ENCODE measurements at regions not wholly inside any gene's neighbourhood (a gene's known extent, or its start where the extent isn't known, plus 50 kb on each side); places are given as distances from the start of the nearest gene placed in this dataset.

DNA sequence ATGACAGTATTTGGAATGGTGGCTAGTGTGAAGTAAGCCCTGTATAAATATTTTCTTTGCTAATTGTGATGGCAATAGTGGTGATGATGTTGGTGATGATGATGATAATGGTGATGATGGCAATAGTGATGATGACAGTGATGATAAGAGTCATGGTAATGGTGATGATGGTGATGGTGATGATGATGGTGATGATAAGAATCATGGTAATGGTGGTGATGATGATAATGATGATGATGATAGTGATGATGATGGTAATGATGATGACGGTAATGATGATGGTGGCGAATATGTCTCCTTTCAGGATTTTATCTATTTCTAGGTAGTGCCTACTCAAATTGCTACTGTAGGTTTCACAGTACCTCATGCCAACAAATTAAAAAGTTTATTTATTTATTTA is 205.4 kb downstream of the GALR1 start:
- DNase-seq = no peak

DNA sequence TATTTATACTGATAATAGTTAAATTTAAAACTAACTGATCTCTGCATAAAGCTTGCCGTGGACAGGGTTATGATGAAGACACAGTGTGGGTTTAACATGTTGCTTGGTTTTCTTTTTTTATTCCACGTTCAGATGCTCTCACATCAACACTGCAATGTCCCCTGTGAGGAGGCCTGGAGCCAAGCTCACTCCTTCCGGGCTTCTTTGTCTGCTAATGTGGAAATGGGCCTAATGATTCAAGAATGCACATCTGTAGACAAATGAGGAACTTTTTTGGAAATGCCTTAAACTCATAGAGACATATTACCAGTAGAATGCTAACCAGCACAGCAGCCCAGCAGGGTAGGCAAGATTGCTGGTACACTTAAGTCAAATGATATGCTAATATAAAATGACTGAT is 208.0 kb downstream of the GALR1 start:
- no peak for DNase-seq

DNA sequence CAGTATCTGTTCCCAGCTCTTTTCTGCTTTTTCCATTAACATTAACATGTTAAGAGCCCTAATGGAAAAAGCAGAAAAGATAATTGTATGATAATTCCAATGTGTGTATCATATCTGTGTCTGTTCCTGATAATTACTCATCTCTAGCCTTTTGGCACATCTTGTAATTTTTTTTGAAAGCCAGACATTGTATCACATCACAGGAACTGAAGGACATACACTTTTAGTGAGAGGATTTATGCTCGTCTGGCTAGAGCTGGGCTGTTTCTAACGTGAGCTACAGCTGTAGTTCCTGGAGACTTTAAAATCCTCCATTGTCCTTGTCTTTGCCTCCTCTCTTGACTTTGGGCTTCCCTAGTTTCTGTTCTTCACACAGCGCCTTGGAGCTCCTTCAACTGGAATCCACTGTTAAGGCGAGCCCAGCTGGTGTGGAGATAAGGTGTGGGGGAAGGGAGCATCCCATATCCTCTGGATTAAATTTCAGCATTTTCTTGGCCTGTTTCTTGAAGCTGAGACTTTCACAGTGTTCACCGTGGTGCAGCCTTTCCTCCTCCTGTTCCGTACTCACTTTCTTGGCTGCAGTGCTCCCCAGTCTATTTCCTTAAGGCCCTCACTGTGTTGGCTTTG is 211.5 kb downstream of the GALR1 start:
- no peak for DNase-seq

DNA sequence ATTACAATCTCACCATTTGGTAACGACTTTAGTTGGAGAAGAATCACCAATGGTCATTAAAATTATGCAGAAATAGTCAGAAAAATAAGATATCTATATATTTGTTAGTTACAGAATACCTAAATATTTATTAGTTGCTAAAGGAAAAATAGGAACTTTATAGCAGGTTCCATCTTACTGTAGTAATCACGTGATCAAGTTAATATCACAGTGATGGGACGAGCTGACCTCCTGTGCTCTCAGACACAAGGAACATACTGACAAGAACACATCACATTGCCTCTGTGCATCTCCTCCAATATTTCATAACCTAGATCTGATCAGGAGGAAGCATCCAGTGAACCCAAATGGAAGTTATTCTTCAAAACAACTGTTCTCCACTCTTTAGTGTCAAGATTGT is 215.3 kb downstream of the GALR1 start:
- DNase-seq = no peak

DNA sequence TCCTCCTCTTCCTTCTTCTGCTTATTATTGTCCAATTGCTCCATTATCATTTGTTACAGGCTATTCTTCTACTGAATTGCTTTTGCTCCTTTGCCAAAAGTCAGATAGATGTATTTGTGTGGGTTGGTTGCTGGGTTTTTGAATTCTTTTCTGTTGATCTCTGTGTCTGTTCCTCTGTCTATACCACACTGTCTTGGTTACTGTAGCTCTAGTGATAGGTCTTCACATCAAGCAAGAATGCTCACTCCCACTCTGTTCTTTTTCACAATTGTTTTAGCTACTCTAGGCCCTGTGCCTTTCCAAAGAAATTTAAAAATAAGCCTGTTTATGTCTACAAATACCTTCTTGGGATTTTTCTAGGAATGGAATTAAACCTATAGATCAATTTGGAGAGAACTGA is 217.2 kb downstream of the GALR1 start:
- DNase-seq = no peak

DNA sequence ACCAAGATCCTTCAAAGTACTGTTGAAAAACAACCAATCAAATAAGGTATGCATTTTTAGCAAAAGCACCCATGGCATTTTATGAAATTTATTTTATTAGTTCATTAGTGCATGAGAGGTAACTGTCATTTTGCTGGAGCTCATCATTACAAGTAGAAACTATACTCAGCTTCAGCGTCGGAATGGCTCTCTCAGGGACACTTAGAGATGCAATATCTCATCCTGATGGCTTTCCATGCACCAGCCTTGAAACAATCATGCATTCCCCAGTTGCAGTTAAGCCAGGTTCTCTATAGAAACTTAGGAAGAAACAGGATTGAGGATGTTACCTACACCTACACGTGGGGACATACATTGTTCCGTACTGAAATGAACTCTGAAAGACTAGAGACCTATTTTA is 219.5 kb downstream of the GALR1 start:
- no peak for DNase-seq

DNA sequence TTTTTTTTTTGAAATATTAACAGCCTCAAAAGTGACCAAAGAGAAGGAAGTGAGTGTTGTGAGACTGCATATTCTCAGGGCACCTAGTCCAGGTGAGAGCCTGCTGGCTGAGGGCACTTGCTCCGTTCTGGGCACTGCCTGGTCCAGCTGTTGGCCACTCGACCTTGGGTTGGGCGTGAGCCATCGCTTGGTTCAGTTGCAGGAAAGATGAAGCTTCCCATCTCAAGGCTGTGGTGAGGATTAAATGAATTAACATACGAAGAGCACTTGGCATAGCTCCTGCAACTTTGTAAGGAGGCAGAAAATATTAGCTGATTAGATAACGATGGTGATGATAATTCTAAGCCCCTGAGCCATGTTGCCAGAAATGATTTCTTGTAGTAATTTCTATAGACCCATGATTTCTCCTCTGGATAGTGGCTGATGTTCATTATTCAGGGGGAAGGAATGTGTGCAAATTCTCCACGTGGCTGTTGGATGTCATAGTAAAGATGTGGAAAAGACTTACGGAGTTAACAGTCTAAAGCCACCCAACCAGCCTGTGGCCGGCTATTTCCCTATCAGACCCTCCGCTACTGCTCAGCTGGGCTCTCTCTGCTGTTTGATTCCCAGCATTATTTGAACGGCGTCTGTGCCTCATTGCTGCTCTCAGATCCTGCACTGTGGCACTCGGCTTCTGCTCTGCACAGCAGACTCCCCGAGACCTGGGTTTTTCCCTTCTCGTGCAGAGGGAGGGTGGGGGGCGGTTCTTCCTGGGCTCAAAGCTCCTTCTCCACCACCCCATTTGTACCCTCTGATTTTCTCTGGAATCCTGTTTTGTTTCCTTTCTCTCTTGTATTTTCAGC is 221.1 kb downstream of the GALR1 start:
- no peak for DNase-seq

DNA sequence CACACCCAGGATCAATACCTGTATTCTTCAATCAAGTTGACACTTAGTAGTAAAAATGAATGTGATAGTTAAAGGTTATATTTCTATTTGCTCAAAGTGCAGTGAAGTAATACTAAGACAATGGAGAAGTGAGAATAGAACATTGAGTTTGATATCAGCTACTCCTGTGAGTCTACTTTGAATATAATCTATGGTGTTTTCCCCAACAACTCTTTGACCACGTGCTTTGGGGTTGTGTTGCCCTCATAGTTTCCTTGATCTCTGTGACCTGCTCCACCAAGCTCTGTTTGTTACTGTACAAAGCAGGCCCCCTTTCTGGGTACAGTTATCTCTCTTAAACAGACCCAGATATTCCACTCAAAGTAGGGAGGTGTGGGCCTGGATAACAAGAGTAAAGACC is 222.9 kb downstream of the GALR1 start:
- no peak for DNase-seq

DNA sequence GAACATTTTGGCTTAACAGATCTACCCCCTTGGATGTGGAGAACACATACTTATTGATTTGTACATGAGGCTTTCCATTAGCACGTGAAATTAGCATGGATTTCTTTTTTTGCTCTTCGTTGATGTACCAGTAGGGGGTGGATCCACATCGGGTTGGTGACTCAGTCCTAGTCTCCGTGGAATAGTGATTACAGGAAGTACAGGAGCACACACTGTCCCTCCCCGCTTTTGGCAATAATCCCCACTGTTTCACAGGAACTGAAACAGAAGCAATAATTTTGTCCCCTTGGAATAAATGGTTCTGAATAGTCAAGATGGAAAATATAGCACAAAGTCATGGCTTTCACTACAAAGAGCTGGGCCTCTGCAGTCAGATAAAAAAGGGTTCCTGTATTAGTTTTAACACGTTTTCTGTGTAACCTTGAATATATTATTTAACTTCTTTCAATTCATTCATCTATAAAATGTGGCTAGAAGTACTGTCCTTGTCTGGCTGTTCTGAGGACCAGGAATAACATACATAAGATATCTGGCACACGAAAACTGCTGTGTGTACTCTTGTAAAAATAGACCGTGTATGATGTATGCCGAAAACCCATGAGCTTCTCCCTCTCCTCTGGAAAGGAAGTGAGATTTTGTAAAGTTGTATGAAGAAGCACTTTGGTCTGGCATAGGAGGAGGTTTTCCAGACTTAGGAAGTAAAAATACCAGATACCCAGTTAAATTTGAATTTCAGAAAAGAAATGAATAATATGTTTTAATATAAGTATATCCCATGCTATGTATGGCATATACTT is 229.2 kb downstream of the GALR1 start:
- DNase-seq = no peak

DNA sequence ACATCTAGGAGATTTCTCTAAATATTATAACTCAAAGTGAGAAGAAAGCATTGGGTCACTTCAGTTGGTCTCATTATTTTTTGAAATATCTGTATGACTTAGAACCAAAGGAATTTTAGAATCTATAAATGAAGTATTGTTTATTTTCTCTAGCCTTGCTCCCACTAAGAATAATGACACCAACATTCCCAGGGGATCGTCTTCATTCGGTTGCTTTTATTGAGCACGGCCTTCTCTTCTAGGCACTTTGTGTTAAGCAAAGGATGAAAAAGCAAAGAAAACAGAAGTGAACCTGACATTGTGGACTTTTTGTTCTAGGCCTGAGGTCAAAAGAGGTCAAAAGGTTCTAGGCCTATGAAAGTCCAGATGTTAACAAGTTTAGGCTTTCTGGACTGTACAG is 231.9 kb downstream of the GALR1 start:
- DNase-seq = no peak

DNA sequence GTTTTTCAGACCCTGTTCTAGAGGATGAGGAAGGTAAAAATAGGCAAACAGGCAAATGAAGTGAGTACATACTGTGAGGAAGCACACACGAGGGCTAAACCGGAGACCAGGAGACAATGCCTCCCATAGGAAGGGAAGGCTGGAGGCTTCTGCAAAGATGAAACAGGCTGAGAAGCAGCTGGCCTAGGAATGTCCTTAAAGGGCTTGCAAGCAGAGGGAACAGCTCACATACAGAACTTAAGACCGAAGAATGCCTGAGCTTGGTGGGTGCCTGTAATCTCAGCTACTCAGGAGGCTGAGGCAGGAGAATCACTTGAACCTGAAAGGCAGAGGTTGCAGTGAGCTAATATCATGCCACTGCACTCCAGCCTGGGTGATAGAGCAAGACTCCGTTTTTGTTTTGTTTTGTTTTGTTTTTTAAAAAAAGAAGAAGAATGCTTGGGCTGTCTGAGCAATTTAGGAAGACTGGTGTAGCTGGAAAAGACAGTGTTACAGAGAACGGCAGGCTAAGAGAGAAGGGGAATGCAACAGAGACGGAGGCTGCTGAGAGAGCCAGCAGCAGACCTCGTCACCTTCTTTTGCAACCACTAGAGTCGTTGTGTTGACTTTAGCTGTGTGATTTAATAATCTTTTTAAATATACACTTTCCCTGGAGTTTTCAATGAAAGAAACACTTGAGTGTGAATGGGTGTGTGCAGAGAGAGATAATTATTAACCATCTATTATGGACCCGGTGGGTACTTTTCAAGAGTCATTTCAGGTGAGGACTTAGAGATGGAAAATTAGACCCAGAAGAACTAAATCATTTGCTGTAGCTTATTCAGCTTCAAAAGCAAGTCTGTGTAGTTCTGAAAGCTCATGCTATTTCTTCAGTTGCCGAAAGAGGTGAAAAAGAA is 232.8 kb downstream of the GALR1 start:
- no peak for DNase-seq

DNA sequence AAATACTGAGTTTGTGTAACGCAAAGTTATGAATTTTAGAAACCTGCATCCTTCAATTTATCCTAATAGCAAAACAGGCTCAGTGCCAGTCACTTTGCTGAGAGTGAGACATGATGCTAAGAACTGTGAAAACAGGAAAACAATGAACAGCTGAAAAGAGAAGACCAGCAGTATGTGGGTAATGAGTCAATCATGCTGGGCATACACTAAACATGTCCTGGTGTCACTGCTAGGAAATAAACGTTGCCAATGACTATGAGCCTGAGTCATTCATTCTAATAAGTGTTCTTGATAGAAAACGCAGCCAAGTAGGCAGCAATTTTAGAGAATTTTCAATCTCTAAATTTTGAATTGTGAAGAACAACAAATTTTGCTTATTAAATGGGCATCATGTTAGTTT is 237.3 kb downstream of the GALR1 start:
- DNase-seq = no peak

DNA sequence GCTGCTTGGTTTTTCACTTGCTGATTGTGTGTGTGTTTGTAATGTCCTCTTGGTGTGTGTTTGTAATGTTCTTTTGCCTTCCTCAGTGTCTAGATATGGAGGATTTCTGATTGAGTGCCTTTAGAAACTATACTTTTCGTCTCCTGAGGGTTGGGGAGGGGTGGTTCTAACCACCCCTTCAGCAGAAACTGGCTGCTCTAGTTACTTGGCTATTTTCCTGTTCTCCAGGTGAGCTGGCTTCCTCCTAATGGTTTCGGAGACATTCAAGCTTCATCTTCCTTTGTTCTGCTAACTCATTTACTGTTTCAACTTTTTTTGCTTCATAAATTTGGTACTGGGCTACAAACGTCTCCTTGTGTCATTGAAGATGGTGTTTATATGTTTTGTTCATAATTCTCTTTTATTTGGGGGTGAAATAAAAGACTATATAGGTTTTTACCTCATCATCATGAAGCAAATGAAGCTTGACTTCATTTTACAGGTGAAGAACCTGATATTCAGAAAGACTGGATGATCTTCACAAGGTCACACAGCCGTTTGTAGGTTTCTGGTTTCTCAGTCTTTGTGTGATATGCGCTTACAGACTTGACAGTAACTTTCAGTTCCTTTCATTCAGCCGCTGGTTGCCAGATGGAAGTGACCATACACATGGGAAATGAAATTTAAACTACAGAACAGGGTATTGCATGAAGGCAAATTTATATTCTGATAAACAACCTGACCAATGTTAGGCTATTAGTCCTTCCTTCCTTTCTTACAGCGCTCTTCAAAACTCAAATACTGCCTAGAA is 238.5 kb downstream of the GALR1 start:
- no peak for DNase-seq

DNA sequence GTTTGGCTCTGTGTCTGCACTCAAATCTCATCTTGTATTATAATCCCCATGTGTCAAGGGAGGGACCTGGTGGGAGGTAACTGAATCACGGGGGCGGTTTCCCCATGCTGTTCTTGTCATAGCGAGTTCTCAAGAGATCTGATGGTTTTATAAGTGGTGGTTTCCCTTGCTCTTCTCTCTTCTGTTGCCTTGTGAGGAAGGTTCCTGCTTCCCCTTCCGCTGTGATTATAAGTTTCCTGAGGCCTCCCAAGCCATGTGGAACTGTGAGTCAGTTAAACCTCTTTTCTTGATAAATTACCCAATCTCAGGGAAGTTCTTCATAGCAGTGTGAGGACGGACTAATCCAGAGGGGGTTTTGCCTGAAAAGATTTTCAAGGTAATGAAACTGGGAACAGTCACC is 245.4 kb downstream of the GALR1 start:
- no peak for DNase-seq

DNA sequence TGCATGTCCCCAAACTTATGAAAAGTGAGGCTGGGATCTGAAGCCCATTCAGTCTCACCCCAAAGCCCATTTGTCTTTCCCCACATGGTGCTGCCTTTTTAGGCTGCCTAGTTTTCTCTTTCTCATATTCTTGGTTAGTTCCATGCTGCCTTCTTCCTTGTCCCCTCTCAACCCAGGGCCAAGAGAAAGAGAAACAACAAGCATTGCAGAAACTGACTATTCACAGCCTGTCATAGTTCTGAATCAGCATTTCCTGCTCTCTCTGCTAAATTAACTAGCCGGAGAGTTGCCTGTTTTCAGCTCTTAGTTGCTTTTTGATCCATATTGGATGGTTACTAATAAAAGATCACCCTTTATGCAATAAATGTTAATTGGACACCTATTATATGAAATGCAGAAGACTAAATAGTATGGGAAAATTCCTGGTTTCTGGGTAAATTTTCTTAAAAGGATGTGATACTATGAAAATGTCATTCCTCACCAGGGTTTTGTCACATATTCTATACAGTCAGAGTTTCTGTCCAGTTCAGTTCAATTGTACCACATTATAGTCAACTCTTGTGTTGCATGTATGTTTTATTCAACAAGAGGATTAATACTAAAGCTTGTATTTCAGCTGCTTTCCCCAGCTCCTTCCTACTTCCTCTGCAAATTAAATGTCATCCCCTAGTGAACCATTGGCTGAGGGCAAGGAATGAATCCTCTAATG is 246.5 kb downstream of the GALR1 start:
- DNase-seq = no peak

DNA sequence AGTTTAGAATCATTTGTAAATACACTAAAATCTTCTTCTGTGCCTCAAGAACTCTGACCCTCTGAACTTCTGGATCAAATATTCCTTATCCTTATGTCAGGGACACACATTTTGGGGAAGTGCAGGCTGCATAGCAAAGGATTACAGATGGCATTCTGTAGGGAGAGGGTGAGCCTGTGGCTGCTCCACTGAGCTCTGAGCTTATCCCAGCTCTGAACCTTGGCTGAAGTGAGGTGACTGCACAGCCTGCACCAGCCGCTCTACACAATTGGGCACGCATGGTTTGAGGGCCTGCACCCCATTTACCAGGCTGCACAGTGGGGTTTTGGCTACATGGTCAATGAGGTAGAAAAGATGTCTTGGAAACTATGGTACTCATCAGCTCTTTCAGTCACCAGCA is 251.6 kb downstream of the GALR1 start:
- no peak for DNase-seq

DNA sequence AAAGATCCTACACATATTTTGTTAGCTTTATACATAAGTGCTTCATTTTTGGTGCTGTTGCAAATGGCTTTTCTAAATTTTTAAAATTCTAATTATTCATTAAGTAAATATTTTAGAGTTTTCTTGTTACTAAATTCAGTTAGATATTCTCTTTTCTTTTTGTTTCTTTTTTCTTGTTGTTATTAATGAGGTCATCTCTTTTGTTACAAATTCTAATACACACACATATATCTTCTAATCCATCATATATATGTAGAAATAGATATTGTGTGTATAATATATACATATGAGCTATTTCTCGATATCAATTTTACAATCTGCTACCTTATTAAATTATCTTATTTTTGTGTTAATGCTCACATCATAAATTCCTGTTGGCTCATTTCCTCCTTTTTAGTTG is 255.9 kb downstream of the GALR1 start:
- DNase-seq = no peak

DNA sequence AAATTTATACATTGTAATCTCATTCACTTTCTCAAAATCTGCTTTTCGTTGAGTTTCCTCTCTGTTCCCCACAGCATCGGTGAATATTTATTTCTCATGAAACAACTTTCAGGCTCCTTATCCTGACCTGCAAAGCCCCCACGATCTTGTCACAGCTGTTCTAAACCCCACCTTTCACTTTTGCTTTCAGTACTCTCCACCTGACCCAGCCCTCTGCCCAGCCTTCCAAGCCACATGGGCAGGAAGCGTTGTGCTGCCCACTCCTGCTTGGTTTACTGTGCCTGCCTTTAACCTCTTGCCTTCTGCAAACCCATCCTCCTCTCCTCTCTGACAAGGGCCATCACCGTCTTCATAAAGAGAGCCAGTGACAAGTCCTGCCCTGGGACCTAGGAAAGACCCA is 262.5 kb downstream of the GALR1 start:
- DNase-seq = no peak

DNA sequence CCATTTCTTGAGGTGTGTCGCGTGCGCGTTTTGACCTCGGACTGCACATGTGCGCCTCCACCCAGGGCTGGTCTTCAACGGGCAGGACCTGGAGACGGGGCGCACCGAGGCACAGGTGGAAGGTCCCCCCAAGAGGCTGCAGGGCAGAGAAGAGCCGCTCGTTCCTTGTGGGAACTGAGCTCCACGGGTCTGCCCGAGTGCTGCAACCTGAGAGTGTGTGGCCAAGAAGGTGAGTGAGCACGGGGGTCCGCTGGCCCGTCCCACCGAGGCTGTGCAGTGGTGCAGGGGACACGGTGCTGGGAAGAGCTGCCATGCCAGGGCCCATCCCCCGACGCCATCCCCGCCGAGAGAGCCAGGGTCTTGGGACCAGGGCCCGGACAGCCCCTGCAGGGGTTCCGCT is 268.3 kb downstream of the GALR1 start:
- DNase-seq = no peak

DNA sequence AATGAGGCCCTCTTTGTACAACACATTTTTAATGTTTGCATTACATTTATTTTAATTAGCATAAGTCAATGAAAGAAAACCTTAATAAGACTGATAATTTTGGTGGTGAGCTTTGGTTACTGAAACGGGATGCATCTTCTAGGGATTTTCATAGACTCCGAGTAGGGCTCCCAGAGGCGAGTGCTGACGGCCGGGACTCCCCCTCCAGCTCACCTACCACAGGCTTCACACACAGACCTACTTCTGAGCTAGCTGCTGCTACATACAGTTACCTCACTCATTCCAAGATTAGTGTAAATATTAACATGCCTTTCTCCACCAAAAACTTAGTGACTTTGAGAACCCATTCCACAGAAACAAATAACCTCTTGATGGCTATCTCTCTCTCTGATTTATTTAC is 271.1 kb downstream of the GALR1 start:
- DNase-seq = no peak

DNA sequence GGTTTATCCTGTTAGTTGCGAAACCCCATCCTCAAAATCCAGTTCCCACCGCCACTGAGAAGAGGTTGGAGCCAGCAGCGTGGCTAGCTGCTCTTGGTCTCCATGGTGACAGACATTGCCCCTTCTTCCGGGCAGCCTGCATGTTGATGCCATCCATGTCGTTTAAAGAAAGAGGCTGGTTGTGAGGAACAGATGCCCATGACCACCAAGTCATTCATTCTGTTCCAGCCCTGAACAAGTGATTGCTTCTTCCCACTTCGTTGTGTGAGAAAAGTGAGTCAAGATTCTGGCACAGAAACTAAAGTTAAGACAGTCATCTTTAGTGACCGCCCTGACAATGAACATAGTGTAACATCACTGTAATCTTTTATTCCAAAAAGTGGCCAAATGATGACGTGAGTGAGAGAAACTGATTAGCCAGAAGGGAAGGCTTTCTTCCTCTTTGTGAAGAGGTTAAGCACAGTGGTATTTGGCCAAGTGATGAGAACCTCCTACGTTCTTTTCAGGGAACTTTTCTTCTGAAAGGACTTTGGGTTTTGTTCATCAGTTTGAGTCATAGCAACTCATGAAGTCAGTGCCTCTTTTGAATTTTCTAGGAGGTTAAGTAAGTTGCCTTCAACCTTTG is 272.5 kb downstream of the GALR1 start:
- no peak for DNase-seq
